Right lobe of liver (tissue), 6 donors: ENCODE measurements at regions not wholly inside any gene's neighbourhood (a gene's known extent, or its start where the extent isn't known, plus 50 kb on each side); places are given as distances from the start of the nearest gene placed in this dataset.

ENCODE experiments used
- ATAC-seq, 4 donors: fragments of 200-7000 bp; cut with Tn5 transposase; one replicate each; pipeline ENCODE4 v1.9.1; 2020; ENCODE audit warnings: mild to moderate bottlenecking in 4 of 4, moderate library complexity in 4 of 4
- DNase-seq, 3 donors: peaks; one replicate each; pipeline ENCODE4 v3.0.0-alpha.2; 2020
- H3K27ac ChIP-seq, 3 donors: fragments of 200-600 bp; one replicate each; pipeline ENCODE4 v1.8.0; 2022
- H3K27me3 ChIP-seq, 2 donors: fragments of 200-600 bp; one replicate each; pipeline ENCODE4 v1.8.0; 2022
- H3K36me3 ChIP-seq, 4 donors: fragments of 200-600 bp; sonication (generic) in 1 of 4; one replicate each; pipeline versions ENCODE4 v1.5.1 to v1.8.0; 2017 to 2022; ENCODE audit warnings: control low read depth in 1 of 4
- H3K4me1 ChIP-seq, 4 donors: fragments of 200-600 bp; sonication (generic) in 1 of 4; one replicate each; pipeline versions ENCODE4 v1.5.1 to v1.8.0; 2017 to 2022; ENCODE audit warnings: control low read depth in 1 of 4
- H3K4me3 ChIP-seq, 3 donors: fragments of 200-600 bp; one replicate each; pipeline ENCODE4 v1.8.0; 2022
- H3K9me3 ChIP-seq, 4 donors: fragments of 200-600 bp; sonication (generic) in 1 of 4; one replicate each; pipeline versions ENCODE4 v1.5.1 to v1.8.0; 2017 to 2022; ENCODE audit warnings: control low read depth in 1 of 4
- POLR2A ChIP-seq: fragments of 450-650 bp; IDR thresholded peaks from one replicate; pipeline ENCODE4 v1.6.1; 2017; ENCODE audit warnings: antibody characterized with exemption, mild to moderate bottlenecking
- WGBS: methylation state at CpG from one replicate; pipeline ENCODE4 v1.1.6; 2018; ENCODE audit warnings: low coverage, low lambda C conversion rate; ENCODE audit not compliant: insufficient coverage; ENCODE audit errors: missing lambda C conversion rate; 5-methylcytosine and 5-hydroxymethylcytosine counted together
- intact Hi-C, 2 donors: fragments of 100-400 bp; cut with DNase I; formaldehyde crosslinking; loops; one replicate each; pipeline versions ENCODE4 v1.11.2 to v1.14.1; 2022
- TF ChIP-seq, protein P1 (sequence below), 4 donors: fragments of 200-600 bp in 3 of 4; fragments of 450-650 bp in 1 of 4; IDR thresholded peaks; one replicate each; pipeline versions ENCODE4 v1.5.1 to v1.8.0; 2016 to 2022; ENCODE audit warnings: antibody characterized with exemption in 4 of 4, mild to moderate bottlenecking in 2 of 4
- donor health status: DM: no; HTN: yes; CAD: no.
- donor health status: DM: no; HTN: no; CAD: no.
- donor health status: DM: no; HTN: no; CAD: no.
- donor health status: DM: no; HTN: yes; CAD: no.
- donor health status: DM: no; HTN: yes; CAD: no.

DNA sequence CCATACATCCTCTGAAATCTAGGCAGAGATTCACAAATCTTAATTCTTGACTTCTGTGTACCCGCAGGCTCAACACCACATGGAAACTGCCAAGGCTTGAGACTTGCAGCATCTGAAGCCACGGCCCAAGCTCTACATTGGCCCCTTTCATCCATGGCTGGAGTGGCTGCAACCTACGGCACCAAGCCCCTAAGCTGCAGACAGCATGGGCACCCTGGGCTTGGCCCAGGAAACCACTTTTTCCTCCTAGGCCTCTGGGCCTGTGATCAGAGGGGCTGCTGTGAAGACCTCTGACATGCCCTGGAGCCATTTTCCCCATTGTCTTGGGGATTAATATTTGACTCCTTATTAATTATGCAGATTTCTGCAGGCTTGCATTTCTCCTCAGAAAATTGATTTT lies 457.9 kb downstream of the GRIA2 start:
- intact Hi-C loops = no loop called here
- Histone ChIP-seq H3K36me3 (no peaks in the 10 kb centered on the region), H3K27ac (no peak overlapping the region), H3K4me1 (no peaks in the 10 kb centered on the region), H3K4me3 (no peak overlapping the region), H3K27me3 (no peaks in the 10 kb centered on the region), H3K9me3 (no peaks in the 10 kb centered on the region)
- no peak for TF ChIP-seq POLR2A
- TF ChIP-seq, protein P1, sequence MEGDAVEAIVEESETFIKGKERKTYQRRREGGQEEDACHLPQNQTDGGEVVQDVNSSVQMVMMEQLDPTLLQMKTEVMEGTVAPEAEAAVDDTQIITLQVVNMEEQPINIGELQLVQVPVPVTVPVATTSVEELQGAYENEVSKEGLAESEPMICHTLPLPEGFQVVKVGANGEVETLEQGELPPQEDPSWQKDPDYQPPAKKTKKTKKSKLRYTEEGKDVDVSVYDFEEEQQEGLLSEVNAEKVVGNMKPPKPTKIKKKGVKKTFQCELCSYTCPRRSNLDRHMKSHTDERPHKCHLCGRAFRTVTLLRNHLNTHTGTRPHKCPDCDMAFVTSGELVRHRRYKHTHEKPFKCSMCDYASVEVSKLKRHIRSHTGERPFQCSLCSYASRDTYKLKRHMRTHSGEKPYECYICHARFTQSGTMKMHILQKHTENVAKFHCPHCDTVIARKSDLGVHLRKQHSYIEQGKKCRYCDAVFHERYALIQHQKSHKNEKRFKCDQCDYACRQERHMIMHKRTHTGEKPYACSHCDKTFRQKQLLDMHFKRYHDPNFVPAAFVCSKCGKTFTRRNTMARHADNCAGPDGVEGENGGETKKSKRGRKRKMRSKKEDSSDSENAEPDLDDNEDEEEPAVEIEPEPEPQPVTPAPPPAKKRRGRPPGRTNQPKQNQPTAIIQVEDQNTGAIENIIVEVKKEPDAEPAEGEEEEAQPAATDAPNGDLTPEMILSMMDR (IDR thresholded peaks at IDR 0.05) = no peak
- WGBS = no CpG with 5 or more reads among the region's 3 CpGs
- ATAC-seq = no peak
- DNase-seq = no peak

DNA sequence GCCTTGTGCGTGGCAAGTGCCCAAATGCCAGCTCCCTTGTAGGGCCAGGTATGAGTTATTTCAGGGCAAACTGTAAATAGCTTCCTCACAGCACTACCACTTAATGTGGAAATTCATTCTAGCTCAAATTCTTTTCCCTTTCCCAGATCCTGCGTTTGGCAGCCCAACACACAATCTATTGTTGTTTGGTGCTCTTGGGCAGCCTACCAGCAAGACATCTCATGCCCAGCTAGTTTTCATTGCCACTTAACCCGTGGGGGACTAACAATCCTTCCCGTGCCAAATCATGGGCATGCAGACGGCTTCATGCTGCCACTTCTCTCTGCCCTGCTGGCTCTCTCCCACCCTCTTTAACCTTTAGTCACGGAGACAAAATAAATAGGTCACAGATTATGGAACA lies 454.2 kb downstream of the GRIA2 start:
- Histone ChIP-seq H3K36me3 (no peaks in the 10 kb centered on the region), H3K4me3 (no peak overlapping the region), H3K27me3 (no peaks in the 10 kb centered on the region), H3K27ac (no peak overlapping the region), H3K9me3 (no peaks in the 10 kb centered on the region), H3K4me1 (no peaks in the 10 kb centered on the region)
- TF ChIP-seq, protein P1 (IDR thresholded peaks at IDR 0.05) = no peak
- TF ChIP-seq POLR2A = no peak
- intact Hi-C loops = no loop called here
- 57% methylated on average over 5 of the region's 6 CpGs for WGBS
- DNase-seq = no peak
- no peak for ATAC-seq

DNA sequence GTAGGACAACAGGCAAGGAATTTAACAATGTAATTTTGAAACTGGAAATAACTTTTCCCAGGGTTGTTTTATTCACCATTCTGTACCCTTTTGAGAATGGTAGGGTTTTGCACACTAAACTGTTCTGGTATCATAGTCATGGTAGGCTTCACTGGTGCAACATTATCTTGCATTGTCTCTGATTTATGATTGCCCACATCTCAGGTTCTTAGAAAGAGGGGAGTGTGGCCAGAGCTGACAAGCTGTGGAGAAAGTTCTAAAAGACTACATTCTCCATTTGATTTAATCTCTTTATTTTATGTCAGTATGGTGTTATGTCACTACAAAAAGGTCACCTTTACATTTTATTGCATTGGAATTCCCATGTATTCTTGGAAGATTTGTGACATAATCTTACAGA lies 447.3 kb downstream of the GRIA2 start:
- Histone ChIP-seq H3K27ac (no peak overlapping the region), H3K4me1 (no peaks in the 10 kb centered on the region), H3K9me3 (no peaks in the 10 kb centered on the region), H3K36me3 (no peaks in the 10 kb centered on the region), H3K27me3 (no peaks in the 10 kb centered on the region), H3K4me3 (no peak overlapping the region)
- intact Hi-C loops = no loop called here
- ATAC-seq (no peak), DNase-seq (no peak)
- no peak for TF ChIP-seq POLR2A
- TF ChIP-seq, protein P1 (IDR thresholded peaks at IDR 0.05) = no peak

DNA sequence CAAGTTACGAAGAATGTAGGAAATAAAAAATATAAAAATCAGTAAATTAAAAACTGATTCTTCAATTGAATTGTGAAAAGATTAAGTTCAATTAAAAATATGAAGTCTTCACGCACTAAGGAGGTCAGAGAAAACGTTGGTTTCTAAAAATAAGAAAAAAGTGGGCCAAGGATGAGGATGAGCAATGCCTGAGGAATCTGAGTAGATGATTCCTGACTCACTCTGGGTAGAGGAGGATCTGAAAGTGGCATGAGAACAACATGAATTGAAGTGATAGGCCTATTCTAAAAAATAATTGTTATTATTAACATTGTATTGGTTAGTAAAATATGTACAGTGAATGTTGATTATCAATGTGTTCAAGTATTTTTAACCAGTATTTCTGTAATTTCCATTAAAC lies 444.2 kb downstream of the GRIA2 start:
- Histone ChIP-seq H3K4me3 (no peak overlapping the region), H3K27ac (no peak overlapping the region), H3K27me3 (no peaks in the 10 kb centered on the region), H3K4me1 (no peaks in the 10 kb centered on the region), H3K9me3 (no peaks in the 10 kb centered on the region), H3K36me3 (no peaks in the 10 kb centered on the region)
- DNase-seq (no peak), ATAC-seq (no peak)
- 71% methylated on average over 3 of the region's 3 CpGs for WGBS
- TF ChIP-seq, protein P1 (IDR thresholded peaks at IDR 0.05) = no peak
- TF ChIP-seq POLR2A = no peak
- intact Hi-C loops = no loop called here

DNA sequence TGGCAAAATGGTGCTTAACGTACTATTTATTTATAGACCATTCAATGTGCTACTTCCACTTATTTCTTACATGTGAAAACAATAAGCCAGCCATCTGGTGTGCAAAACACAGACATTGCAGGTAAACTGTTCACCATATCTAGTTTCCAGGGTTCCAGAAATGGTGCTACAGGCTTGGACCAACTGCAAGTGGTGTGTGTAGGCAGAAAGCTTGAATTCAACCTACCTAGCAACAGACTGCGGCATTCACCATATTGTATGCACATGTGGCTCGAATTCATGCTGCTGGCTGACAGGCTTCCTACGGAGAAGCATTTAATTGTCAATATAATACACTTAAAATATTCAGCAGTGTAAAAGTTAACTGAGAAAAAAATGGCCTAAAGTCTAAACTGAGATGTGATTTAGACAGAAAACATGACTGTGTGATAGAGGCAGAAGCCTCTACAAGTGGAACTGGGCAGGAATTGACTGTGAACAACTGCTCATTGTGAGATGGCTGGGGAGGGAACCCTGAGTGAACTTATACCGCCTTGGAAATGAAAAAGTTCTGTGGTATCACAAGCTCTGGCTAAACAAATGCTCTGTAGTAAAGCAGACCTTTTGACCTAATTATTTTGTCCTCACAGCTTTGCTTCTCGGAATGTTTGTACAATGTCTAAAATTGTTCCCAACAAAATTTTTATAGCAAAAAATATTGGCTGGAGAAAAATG lies 434.7 kb downstream of the GRIA2 start:
- no peak overlapping the region for H3K27ac ChIP-seq
- no peaks in the 10 kb centered on the region for H3K36me3 ChIP-seq
- WGBS = 61% methylated on average over 6 of the region's 6 CpGs
- no peaks in the 10 kb centered on the region for H3K27me3 ChIP-seq
- no peaks in the 10 kb centered on the region for H3K4me1 ChIP-seq
- TF ChIP-seq POLR2A = no peak
- TF ChIP-seq, protein P1 (IDR thresholded peaks at IDR 0.05) = no peak
- intact Hi-C loops = no loop called here
- H3K9me3 ChIP-seq = no peaks in the 10 kb centered on the region
- H3K4me3 ChIP-seq = no peak overlapping the region
- DNase-seq (no peak), ATAC-seq (no peak)
